NCI-H1436 (cell line): ENCODE measurements at regions not wholly inside any gene's neighbourhood (a gene's known extent, or its start where the extent isn't known, plus 50 kb on each side); places are given as distances from the start of the nearest gene placed in this dataset.

ENCODE experiments used
- DNase-seq: peaks from one replicate; lab custom pipeline; 2025; lab: John Stamatoyannopoulos, UW

- no peak for DNase-seq
Measured at GRCh38 chr11:28528217-28528616, 420.0 kb downstream of the METTL15 start.

- DNase-seq: no peak
Measured at GRCh38 chr11:28526406-28526751, 418.2 kb downstream of the METTL15 start.

GRCh38 chr11:28525636-28526405 is 417.6 kb downstream of the METTL15 start:
- no peak for DNase-seq

GRCh38 chr11:28524098-28524497 is 415.9 kb downstream of the METTL15 start:
- no peak for DNase-seq

- DNase-seq: no peak
Measured at GRCh38 chr11:28521075-28521474, 412.9 kb downstream of the METTL15 start.

GRCh38 chr11:28520291-28520690 is 412.1 kb downstream of the METTL15 start:
- DNase-seq: no peak

GRCh38 chr11:28518825-28519224 is 410.6 kb downstream of the METTL15 start:
- DNase-seq: no peak

- no peak for DNase-seq
Measured at GRCh38 chr11:28517621-28518020, 409.4 kb downstream of the METTL15 start.

GRCh38 chr11:28514391-28514790 is 406.2 kb downstream of the METTL15 start:
- no peak for DNase-seq

- DNase-seq: no peak
Measured at GRCh38 chr11:28512143-28512756, 404.1 kb downstream of the METTL15 start.

- no peak for DNase-seq
Measured at GRCh38 chr11:28505232-28505631, 397.0 kb downstream of the METTL15 start.

GRCh38 chr11:28504555-28505110 is 396.4 kb downstream of the METTL15 start:
- no peak for DNase-seq

GRCh38 chr11:28495333-28495732 is 387.1 kb downstream of the METTL15 start:
- no peak for DNase-seq

- DNase-seq: no peak
Measured at GRCh38 chr11:28491431-28491830, 383.2 kb downstream of the METTL15 start.

GRCh38 chr11:28490773-28491382 is 382.7 kb downstream of the METTL15 start:
- DNase-seq: no peak

GRCh38 chr11:28488336-28488735 is 380.1 kb downstream of the METTL15 start:
- no peak for DNase-seq

- DNase-seq: no peak
Measured at GRCh38 chr11:28483072-28483867, 375.1 kb downstream of the METTL15 start.

GRCh38 chr11:28482666-28483065 is 374.5 kb downstream of the METTL15 start:
- no peak for DNase-seq

- no peak for DNase-seq
Measured at GRCh38 chr11:28481616-28482480, 373.7 kb downstream of the METTL15 start.

GRCh38 chr11:28480406-28480805 is 372.2 kb downstream of the METTL15 start:
- DNase-seq: no peak

- DNase-seq: no peak
Measured at GRCh38 chr11:28476864-28477263, 368.7 kb downstream of the METTL15 start.
